AG10803 (cell line): ENCODE measurements at regions not wholly inside any gene's neighbourhood (a gene's known extent, or its start where the extent isn't known, plus 50 kb on each side); places are given as distances from the start of the nearest gene placed in this dataset.

Experiments used
- DNase-seq: peaks from one replicate; pipeline ENCODE4 v3.0.0; 2010; ENCODE audit warnings: low read depth
- H3K4me3 ChIP-seq: 2 replicates; pipeline ENCODE4 v1.5.1; 2011; ENCODE audit warnings: mild to moderate bottlenecking, low read length, control low read depth
- TF ChIP-seq, protein P1 (sequence below): conservative IDR thresholded peaks from 2 replicates; pipeline ENCODE4 v1.5.1; 2011; ENCODE audit warnings: mild to moderate bottlenecking, low read length, control low read depth, inconsistent platforms

DNA sequence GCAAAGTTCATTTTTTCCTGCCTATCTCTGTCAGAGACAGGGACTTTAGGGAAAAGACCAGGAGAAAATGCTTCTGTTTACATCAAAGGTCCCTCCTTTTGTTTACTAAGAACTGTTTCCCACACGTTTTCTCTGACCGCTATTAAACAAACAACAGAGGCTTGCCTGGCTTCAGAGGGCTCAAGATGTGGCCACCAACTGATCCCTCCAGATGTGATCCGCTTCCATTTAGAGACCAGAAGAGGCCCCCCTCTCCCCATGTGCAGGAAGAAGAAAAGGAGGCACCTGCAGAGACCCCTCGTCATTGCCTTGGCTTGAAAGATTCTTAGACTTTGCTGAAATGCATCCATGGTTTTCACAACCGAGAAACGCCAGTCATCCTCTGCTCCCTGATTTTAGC lies 217.9 kb upstream of the PWP1 start:
- TF ChIP-seq, protein P1, sequence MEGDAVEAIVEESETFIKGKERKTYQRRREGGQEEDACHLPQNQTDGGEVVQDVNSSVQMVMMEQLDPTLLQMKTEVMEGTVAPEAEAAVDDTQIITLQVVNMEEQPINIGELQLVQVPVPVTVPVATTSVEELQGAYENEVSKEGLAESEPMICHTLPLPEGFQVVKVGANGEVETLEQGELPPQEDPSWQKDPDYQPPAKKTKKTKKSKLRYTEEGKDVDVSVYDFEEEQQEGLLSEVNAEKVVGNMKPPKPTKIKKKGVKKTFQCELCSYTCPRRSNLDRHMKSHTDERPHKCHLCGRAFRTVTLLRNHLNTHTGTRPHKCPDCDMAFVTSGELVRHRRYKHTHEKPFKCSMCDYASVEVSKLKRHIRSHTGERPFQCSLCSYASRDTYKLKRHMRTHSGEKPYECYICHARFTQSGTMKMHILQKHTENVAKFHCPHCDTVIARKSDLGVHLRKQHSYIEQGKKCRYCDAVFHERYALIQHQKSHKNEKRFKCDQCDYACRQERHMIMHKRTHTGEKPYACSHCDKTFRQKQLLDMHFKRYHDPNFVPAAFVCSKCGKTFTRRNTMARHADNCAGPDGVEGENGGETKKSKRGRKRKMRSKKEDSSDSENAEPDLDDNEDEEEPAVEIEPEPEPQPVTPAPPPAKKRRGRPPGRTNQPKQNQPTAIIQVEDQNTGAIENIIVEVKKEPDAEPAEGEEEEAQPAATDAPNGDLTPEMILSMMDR = no peak
- H3K4me3 ChIP-seq = no peak overlapping the region
- DNase-seq = no peak

DNA sequence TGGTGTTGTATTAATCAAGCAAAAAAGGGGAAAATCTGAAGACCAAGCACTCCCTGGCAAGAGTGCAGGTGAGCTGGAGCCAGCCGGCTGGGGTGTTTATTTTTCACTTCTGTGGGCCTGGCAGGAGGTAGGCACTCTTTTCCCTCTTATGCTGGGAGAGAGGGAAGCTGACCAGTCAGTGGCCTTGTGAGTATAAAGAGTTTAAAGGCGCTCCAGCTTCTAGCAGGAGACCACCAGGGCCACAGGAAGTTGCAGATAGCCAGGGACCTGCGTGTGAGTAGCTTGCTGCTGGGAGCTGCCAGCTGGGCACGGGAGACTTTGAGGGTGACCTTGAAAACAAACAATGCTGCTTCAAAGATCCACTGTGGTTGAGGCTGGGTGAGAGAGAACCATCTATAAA lies 217.4 kb upstream of the PWP1 start:
- TF ChIP-seq, protein P1 = no peak
- DNase-seq = no peak
- no peak overlapping the region for H3K4me3 ChIP-seq

DNA sequence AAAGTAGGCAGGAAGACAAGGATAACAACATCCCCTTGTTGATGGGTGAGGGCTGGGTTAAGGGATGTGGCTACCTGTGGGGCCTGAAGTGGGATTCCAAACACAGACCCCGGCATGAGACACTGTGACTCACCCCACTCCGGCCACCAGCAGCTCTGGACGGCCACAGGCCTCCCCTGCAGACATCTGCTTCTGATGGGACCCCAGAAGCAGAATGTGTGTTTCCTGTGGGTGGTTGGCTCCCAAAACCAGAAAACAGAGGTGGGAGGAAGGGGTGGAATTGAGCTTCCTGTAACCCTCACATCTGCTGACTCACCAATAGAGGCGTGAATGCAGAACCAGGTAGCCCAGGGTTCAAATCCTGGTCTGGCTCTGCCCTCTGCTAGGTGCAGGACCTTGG lies 216.6 kb upstream of the PWP1 start:
- H3K4me3 ChIP-seq = no peak overlapping the region
- DNase-seq = no peak
- TF ChIP-seq, protein P1 = no peak

DNA sequence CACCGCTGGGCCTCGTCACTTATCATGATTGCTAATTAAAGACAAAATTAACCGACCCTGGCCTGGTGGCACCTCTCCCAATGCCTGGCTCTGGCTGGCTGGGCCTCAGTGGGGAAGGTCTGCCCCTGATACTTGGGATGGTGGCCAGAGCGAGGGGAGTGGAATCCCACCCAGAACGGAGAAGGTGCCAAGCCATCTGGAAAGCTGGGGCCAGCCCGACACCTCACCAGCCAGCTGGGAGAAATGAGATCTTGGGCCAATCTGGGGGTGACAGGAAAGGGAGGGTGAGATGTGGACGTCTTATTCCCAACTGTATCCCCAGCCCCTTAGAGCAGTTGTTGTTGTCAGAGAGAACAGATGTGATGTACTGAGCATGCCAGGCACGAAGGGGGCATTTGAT lies 215.0 kb upstream of the PWP1 start:
- DNase-seq = no peak
- no peak overlapping the region for H3K4me3 ChIP-seq
- TF ChIP-seq, protein P1 = no peak

DNA sequence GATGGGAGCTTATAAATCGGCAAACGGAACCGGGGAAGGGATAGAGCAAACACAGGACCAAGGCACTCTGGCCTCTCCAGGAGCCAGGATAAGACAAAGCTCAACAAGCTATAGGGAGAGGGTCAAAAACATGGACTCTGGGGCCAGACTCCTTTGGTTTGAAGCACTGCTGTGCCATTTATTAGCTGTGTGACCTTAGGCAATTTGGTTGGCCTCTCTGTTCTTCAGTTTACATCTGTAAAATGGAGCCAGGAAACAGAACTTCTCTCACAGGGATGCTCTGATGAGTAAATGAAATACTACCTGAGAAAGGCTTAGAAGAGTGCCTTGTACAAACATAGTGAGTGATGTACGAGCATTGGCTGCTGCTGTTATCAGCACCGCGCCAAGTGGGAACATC lies 213.3 kb upstream of the PWP1 start:
- TF ChIP-seq, protein P1 = no peak
- no peak overlapping the region for H3K4me3 ChIP-seq
- DNase-seq = no peak

DNA sequence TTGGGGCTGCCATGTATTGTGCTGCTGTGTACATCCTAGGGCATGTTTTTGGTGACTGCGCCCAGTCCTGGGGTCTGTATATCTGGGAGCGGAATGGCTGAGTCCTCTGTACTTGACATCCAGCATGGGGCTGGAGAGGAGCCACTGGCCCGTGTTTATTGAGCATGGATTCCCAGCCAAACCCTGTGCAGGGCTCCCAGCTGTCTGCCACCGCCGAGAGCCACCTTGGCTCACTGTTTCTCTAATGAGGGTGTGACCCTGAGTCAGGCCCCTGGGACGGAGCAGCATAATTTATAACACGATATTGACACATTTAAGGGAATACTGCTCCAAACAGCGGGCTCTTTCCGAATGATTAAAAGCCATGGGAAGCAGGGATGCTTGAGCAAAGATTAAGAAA lies 211.5 kb upstream of the PWP1 start:
- TF ChIP-seq, protein P1 = no peak

DNA sequence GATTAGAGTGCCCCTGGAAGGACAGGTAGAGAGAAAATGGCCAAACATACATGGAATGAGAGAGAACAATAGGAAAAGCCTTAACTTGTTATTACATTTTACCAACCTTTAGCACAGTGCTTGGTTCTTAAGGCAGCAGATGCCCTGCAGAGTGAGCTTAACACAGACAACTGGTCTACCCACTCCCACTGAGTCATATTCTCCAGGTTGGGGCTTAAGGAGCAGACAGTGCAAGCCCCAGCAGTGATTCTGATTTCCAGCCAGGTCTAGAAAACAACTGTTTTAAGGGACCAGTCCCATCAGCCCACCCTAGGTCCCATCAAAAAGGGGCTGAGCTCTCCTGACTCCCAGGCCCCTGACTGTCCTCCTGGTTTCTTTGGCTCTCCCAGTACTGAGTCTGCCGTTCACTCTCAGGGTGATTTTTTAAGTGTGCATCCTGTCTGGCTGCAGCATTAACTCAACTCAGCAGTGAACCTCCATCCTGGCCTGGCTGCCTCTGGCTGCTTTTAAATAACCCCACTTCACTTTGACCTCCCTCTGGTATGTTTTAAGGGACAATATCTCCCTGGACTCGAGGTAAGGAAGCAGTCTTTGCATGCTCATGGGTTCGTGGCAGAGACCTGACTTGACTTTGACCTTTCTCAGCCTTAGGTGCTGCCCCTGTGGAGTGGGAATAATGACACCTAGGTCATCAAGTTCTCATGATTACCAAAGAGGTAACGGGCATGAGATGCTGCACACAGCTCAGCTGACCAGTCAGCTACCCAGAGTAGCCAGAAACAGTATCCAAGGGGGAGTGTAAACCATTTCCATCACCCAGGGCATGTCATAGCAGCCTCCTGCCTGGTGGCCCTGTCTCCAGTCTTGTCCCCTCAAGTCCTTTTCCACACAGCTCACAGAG lies 210.7 kb upstream of the PWP1 start:
- no peak overlapping the region for H3K4me3 ChIP-seq
- TF ChIP-seq, protein P1 = no peak
- no peak for DNase-seq

More for the DNA sequence above, 211.5 kb upstream of the PWP1 start:
- H3K4me3 ChIP-seq = no peak overlapping the region
- DNase-seq = no peak
